DOHH2 (cell line): ENCODE measurements at regions not wholly inside any gene's neighbourhood (a gene's known extent, or its start where the extent isn't known, plus 50 kb on each side); places are given as distances from the start of the nearest gene placed in this dataset.

Experiments
- H3F3A ChIP-seq: fragments of 200-600 bp; sonication (generic), shearing (Covaris generic); 2 replicates; pipeline ENCODE4 v1.6.0; 2016; ENCODE audit warnings: antibody characterized with exemption, mild to moderate bottlenecking; ENCODE audit not compliant: control insufficient read depth, insufficient read depth
- H3K27ac ChIP-seq: fragments of 200-600 bp; sonication (generic); 2 replicates; pipeline ENCODE4 v1.5.1; 2014; ENCODE audit warnings: low read depth, mild to moderate bottlenecking, low read length, moderate library complexity
- H3K27me3 ChIP-seq: fragments of 200-600 bp; sonication (generic); 2 replicates; pipeline ENCODE4 v1.6.1; 2014; ENCODE audit warnings: mild to moderate bottlenecking, low read length, mixed read lengths; ENCODE audit not compliant: control insufficient read depth
- H3K36me3 ChIP-seq: fragments of 200-600 bp; sonication (generic); 2 replicates; pipeline ENCODE4 v1.6.1; 2014; ENCODE audit warnings: mild to moderate bottlenecking, low read length, moderate library complexity, mixed read lengths; ENCODE audit not compliant: control insufficient read depth
- H3K4me1 ChIP-seq: fragments of 200-600 bp; sonication (generic); 2 replicates; pipeline ENCODE4 v1.6.1; 2014; ENCODE audit warnings: mild to moderate bottlenecking, low read length, mixed read lengths; ENCODE audit not compliant: control insufficient read depth
- H3K4me2 ChIP-seq: fragments of 200-600 bp; sonication (generic); 2 replicates; pipeline ENCODE4 v1.6.0; 2014; ENCODE audit warnings: mild to moderate bottlenecking, low read length, moderate library complexity
- H3K4me3 ChIP-seq: fragments of 200-600 bp; sonication (generic); 2 replicates; pipeline ENCODE4 v1.5.1; 2014; ENCODE audit warnings: mild to moderate bottlenecking, low read length, mixed read lengths
- H3K79me2 ChIP-seq: fragments of 200-600 bp; sonication (generic); 2 replicates; pipeline ENCODE4 v1.6.1; 2014; ENCODE audit warnings: mild to moderate bottlenecking, low read length, mixed read lengths; ENCODE audit not compliant: control insufficient read depth
- H3K9me2 ChIP-seq: fragments of 200-600 bp; sonication (generic); replicated peaks from 2 replicates; pipeline ENCODE4 v1.6.1; 2014; ENCODE audit warnings: mild to moderate bottlenecking, low read length, mixed read lengths; ENCODE audit not compliant: control insufficient read depth
- H3K9me3 ChIP-seq: fragments of 200-600 bp; sonication (generic); 2 replicates; pipeline ENCODE4 v1.6.1; 2014; ENCODE audit warnings: antibody characterized with exemption, low read length, mixed read lengths; ENCODE audit not compliant: control insufficient read depth, insufficient read depth
- H4K20me1 ChIP-seq: fragments of 200-600 bp; sonication (generic); 2 replicates; pipeline ENCODE4 v1.6.0; 2014; ENCODE audit warnings: low read depth, mild to moderate bottlenecking, antibody characterized with exemption, low read length, moderate library complexity; ENCODE audit not compliant: control insufficient read depth, insufficient read depth
- CTCF ChIP-seq: fragments of 200-600 bp; sonication (generic); IDR thresholded peaks from one replicate; pipeline ENCODE4 v1.5.1; 2014; ENCODE audit warnings: antibody characterized with exemption, mild to moderate bottlenecking, low read depth, low read length; ENCODE audit not compliant: poor library complexity, severe bottlenecking
- EZH2phosphoT487 ChIP-seq: fragments of 200-600 bp; sonication (generic); IDR thresholded peaks from 2 replicates; pipeline ENCODE4 v1.6.1; 2017; ENCODE audit warnings: borderline replicate concordance, mild to moderate bottlenecking, antibody characterized with exemption, low read length, moderate library complexity, mixed read lengths

DNA sequence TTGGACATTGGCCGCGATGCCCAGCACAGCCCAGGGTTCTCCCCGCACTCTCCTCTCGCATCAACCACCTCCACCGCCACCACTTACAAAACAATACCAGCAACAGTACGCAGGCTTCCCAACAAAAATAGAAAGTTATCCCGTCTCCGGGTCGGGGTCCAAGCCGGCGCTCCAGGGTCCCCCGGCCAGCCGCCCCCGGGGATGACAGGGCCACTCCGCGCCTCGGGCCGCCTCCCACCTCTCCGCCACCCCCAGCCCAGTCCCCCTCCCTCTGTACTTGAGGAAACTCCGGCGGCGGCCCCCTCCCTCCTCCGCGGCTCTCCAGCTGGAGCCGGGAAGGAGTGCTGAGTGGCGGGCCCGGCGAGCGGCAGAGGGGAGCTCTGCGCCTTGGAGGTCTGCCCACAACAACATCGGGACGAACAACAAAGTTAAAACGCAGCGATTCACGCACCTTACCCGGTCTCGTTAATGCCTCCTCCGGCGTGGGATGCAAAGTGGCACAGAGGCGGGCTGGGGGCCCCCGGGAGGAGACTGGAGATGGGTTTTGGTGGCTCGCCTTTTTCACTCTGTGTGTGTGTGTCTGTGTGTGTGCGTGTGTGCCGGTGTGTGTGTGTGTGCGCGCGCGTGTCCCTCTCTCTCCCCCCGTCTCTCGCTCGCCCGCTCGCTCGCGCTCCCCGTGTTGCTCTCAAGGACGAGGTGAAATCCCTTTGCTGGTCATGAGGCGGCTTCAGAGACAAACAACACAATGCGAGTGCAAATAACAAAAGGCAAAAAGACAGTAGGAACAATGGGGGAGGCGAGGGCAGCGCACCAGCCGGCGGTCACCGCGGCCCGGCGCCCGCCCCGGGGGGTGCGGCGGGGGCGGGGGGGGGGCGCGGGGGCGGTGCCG lies 386.8 kb downstream of the BCAT1 start:
- Histone ChIP-seq H3K36me3 (no peaks in the 10 kb centered on the region), H3K79me2 (no peaks in the 10 kb centered on the region), H4K20me1 (no peaks in the 10 kb centered on the region), H3K27ac (no peak overlapping the region), H3K4me2 (no peak overlapping the region), H3F3A (no peaks in the 10 kb centered on the region), H3K27me3 (peaks cover 29% of the 10 kb centered on the region), H3K4me1 (no peaks in the 10 kb centered on the region), H3K9me2 (no peaks in the 10 kb centered on the region), H3K9me3 (no peaks in the 10 kb centered on the region), H3K4me3 (no peak overlapping the region)
- TF ChIP-seq EZH2phosphoT487: no peak
- no peak for TF ChIP-seq CTCF

- Histone ChIP-seq H3K27me3 (peaks cover 29% of the 10 kb centered on the region), H3K36me3 (no peaks in the 10 kb centered on the region), H3K4me3 (no peak overlapping the region), H3K4me2 (no peak overlapping the region), H3K9me3 (no peaks in the 10 kb centered on the region), H4K20me1 (no peaks in the 10 kb centered on the region), H3K9me2 (no peaks in the 10 kb centered on the region), H3K27ac (no peak overlapping the region), H3F3A (no peaks in the 10 kb centered on the region), H3K4me1 (no peaks in the 10 kb centered on the region), H3K79me2 (no peaks in the 10 kb centered on the region)
- TF ChIP-seq EZH2phosphoT487: no peak
- TF ChIP-seq CTCF: no peak
Observed at GRCh38 chr12:24561411-24561871, 387.5 kb downstream of the BCAT1 start.

DNA sequence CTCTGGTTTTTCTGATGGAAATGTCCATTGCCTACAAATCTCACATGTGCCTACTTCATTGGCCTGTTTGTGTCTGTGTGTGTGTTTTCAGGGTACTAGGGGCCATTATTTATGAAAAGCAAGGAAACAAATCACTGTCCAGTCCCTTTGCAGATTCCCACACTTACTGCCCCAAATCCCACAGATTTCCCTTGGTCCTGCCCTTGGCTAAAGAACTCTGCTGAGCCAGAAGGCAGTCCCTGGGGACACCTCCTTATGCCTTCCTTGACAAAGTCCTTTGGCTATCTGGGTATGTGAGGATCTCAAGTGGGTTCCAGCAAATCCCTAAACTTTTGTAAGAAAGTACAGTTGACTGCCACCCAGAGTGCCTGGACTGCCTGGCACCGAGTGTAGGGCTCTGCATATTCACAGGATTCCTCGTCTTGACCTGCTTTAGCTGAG lies 388.1 kb downstream of the BCAT1 start:
- H3K4me3 ChIP-seq: no peak overlapping the region
- TF ChIP-seq CTCF (no peak), EZH2phosphoT487 (no peak)
- no peaks in the 10 kb centered on the region for H3F3A ChIP-seq
- no peaks in the 10 kb centered on the region for H3K36me3 ChIP-seq
- H3K9me3 ChIP-seq: no peaks in the 10 kb centered on the region
- H3K79me2 ChIP-seq: no peaks in the 10 kb centered on the region
- H3K4me1 ChIP-seq: no peaks in the 10 kb centered on the region
- no peak overlapping the region for H3K27ac ChIP-seq
- no peaks in the 10 kb centered on the region for H3K9me2 ChIP-seq
- H3K4me2 ChIP-seq: no peak overlapping the region
- no peaks in the 10 kb centered on the region for H4K20me1 ChIP-seq
- peaks cover 29% of the 10 kb centered on the region for H3K27me3 ChIP-seq
